ENCODE measurements at regions not wholly inside any gene's neighbourhood (a gene's known extent, or its start where the extent isn't known, plus 50 kb on each side); places are given as distances from the start of the nearest gene placed in this dataset.
"Not testable (repeated sequence)": the region's sequence is repeated elsewhere in the genome, so short reads cannot be mapped to it uniquely, and the experiment has no call there.

- not testable (repeated sequence) for H3K36me3 ChIP-seq (ENCODE audit: insufficient read depth, low read length); H3K9me3 ChIP-seq (replicated peaks; ENCODE audit: low read length); H3K4me2 ChIP-seq (ENCODE audit: low read length)
Measured at GRCh38 chr9:41270992-41271391, 81.9 kb upstream of the ZNG1F start.

GRCh38 chr9:41269471-41269870, 80.4 kb upstream of the ZNG1F start:
- not testable (repeated sequence) for H3K4me1 ChIP-seq (ENCODE audit: control insufficient read depth, insufficient read depth, low read length); H3K9me3 ChIP-seq (replicated peaks; ENCODE audit: low read length); H3K4me3 ChIP-seq (ENCODE audit: low read length); H3K9ac ChIP-seq (ENCODE audit: low read depth, low read length); H3K27me3 ChIP-seq (ENCODE audit: control insufficient read depth, insufficient read depth, low read length); H3K4me2 ChIP-seq (ENCODE audit: low read length); H3K36me3 ChIP-seq (ENCODE audit: insufficient read depth, low read length)

More at GRCh38 chr9:41270992-41271391, 81.9 kb upstream of the ZNG1F start:
- not testable (repeated sequence) for H3K27me3 ChIP-seq (ENCODE audit: control insufficient read depth, insufficient read depth, low read length); H3K4me3 ChIP-seq (ENCODE audit: low read length); H3K9ac ChIP-seq (ENCODE audit: low read depth, low read length); H3K4me1 ChIP-seq (ENCODE audit: control insufficient read depth, insufficient read depth, low read length)

GRCh38 chr9:41269054-41269453, 79.9 kb upstream of the ZNG1F start:
- not testable (repeated sequence) for H3K27me3 ChIP-seq (ENCODE audit: control insufficient read depth, insufficient read depth, low read length); H3K4me1 ChIP-seq (ENCODE audit: control insufficient read depth, insufficient read depth, low read length); H3K4me3 ChIP-seq (ENCODE audit: low read length)

GRCh38 chr9:41266602-41267001, 77.5 kb upstream of the ZNG1F start:
- not testable (repeated sequence) for H3K4me2 ChIP-seq (ENCODE audit: low read length); H3K27me3 ChIP-seq (ENCODE audit: control insufficient read depth, insufficient read depth, low read length); H3K36me3 ChIP-seq (ENCODE audit: insufficient read depth, low read length); H3K4me1 ChIP-seq (ENCODE audit: control insufficient read depth, insufficient read depth, low read length); H3K9me3 ChIP-seq (replicated peaks; ENCODE audit: low read length); H3K9ac ChIP-seq (ENCODE audit: low read depth, low read length); H3K4me3 ChIP-seq (ENCODE audit: low read length)

More at GRCh38 chr9:41269054-41269453, 79.9 kb upstream of the ZNG1F start:
- H3K4me2 ChIP-seq (ENCODE audit: low read length); H3K36me3 ChIP-seq (ENCODE audit: insufficient read depth, low read length); H3K9ac ChIP-seq (ENCODE audit: low read depth, low read length); H3K9me3 ChIP-seq (replicated peaks; ENCODE audit: low read length): not testable (repeated sequence)

GRCh38 chr9:41266000-41266399, 76.9 kb upstream of the ZNG1F start:
- not testable (repeated sequence) for H3K9me3 ChIP-seq (replicated peaks; ENCODE audit: low read length); H3K4me2 ChIP-seq (ENCODE audit: low read length); H3K4me3 ChIP-seq (ENCODE audit: low read length); H3K27me3 ChIP-seq (ENCODE audit: control insufficient read depth, insufficient read depth, low read length); H3K36me3 ChIP-seq (ENCODE audit: insufficient read depth, low read length); H3K9ac ChIP-seq (ENCODE audit: low read depth, low read length); H3K4me1 ChIP-seq (ENCODE audit: control insufficient read depth, insufficient read depth, low read length)

- H3K9me3 ChIP-seq (replicated peaks; ENCODE audit: low read length); H3K4me3 ChIP-seq (ENCODE audit: low read length); H3K36me3 ChIP-seq (ENCODE audit: insufficient read depth, low read length); H3K9ac ChIP-seq (ENCODE audit: low read depth, low read length); H3K4me1 ChIP-seq (ENCODE audit: control insufficient read depth, insufficient read depth, low read length); H3K27me3 ChIP-seq (ENCODE audit: control insufficient read depth, insufficient read depth, low read length); H3K4me2 ChIP-seq (ENCODE audit: low read length): not testable (repeated sequence)
Measured at GRCh38 chr9:41251973-41252372, 62.9 kb upstream of the ZNG1F start.

- not testable (repeated sequence) for H3K9ac ChIP-seq (ENCODE audit: low read depth, low read length); H3K9me3 ChIP-seq (replicated peaks; ENCODE audit: low read length); H3K4me1 ChIP-seq (ENCODE audit: control insufficient read depth, insufficient read depth, low read length); H3K4me2 ChIP-seq (ENCODE audit: low read length); H3K36me3 ChIP-seq (ENCODE audit: insufficient read depth, low read length); H3K27me3 ChIP-seq (ENCODE audit: control insufficient read depth, insufficient read depth, low read length); H3K4me3 ChIP-seq (ENCODE audit: low read length)
Measured at GRCh38 chr9:41251101-41251500, 62.0 kb upstream of the ZNG1F start.

- H3K9ac ChIP-seq (ENCODE audit: low read depth, low read length); H3K4me2 ChIP-seq (ENCODE audit: low read length); H3K4me3 ChIP-seq (ENCODE audit: low read length); H3K36me3 ChIP-seq (ENCODE audit: insufficient read depth, low read length); H3K4me1 ChIP-seq (ENCODE audit: control insufficient read depth, insufficient read depth, low read length); H3K9me3 ChIP-seq (replicated peaks; ENCODE audit: low read length); H3K27me3 ChIP-seq (ENCODE audit: control insufficient read depth, insufficient read depth, low read length): not testable (repeated sequence)
Measured at GRCh38 chr9:41246702-41247101, 57.6 kb upstream of the ZNG1F start.

Data from skeletal muscle satellite cell (primary cell).